PC-9 (cell line): ENCODE measurements at regions not wholly inside any gene's neighbourhood (a gene's known extent, or its start where the extent isn't known, plus 50 kb on each side); places are given as distances from the start of the nearest gene placed in this dataset.

Experiments
- EZH2 ChIP-seq: fragments of 200-600 bp; sonication (generic); IDR thresholded peaks from 2 replicates; pipeline ENCODE4 v1.8.0; 2017; ENCODE audit warnings: antibody characterized with exemption, low read depth
- TF ChIP-seq, protein P1 (sequence below): fragments of 200-600 bp; sonication (generic); conservative IDR thresholded peaks from 2 replicates; pipeline ENCODE4 v1.6.1; 2017; ENCODE audit warnings: mixed run types, antibody characterized with exemption, mild to moderate bottlenecking, moderate library complexity

DNA sequence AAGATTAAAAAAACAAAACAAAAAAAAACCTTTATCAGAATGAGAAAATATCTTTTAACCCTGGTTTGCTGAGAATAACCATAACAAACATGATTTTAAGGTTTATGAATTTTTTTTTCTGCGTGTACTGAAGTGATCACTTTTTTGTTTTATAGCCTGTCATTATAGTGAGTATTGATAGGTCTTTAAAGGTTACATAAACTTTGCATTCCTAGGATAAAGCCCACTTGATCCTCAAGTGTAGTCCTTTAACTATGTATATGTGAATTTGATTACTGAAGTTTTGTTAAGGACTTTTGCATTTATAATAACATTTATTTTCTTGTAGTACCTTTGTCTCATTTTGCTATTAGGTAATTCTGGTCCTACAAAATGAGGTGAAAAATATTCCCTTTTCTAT lies 709.8 kb upstream of the PCDH20 start:
- TF ChIP-seq, protein P1, sequence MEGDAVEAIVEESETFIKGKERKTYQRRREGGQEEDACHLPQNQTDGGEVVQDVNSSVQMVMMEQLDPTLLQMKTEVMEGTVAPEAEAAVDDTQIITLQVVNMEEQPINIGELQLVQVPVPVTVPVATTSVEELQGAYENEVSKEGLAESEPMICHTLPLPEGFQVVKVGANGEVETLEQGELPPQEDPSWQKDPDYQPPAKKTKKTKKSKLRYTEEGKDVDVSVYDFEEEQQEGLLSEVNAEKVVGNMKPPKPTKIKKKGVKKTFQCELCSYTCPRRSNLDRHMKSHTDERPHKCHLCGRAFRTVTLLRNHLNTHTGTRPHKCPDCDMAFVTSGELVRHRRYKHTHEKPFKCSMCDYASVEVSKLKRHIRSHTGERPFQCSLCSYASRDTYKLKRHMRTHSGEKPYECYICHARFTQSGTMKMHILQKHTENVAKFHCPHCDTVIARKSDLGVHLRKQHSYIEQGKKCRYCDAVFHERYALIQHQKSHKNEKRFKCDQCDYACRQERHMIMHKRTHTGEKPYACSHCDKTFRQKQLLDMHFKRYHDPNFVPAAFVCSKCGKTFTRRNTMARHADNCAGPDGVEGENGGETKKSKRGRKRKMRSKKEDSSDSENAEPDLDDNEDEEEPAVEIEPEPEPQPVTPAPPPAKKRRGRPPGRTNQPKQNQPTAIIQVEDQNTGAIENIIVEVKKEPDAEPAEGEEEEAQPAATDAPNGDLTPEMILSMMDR: no peak
- no peak for TF ChIP-seq EZH2
